ENCODE measurements at regions not wholly inside any gene's neighbourhood (a gene's known extent, or its start where the extent isn't known, plus 50 kb on each side); places are given as distances from the start of the nearest gene placed in this dataset.

DNA sequence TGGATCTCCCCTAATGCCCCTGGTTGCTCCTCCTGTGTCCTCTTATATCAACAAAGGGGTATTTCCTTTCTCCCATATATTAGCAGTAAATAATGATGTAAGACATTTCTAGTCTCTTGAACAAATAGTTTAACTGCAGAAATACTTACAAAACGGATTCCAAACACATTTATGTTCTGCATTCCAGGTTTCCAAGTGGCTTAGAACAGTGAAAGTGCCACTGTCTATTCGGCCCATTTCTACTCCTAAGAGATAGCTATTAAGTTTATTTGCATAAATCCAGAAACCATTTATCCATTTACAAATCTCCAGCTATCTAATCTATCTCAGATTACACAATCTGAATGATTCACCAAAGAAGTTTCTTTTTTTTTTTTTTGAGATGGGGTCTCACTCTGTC lies 55.8 kb upstream of the FRMD4B start:
- DNase-seq (ENCODE audit: low read depth in 2 of 2) = no peak

DNA sequence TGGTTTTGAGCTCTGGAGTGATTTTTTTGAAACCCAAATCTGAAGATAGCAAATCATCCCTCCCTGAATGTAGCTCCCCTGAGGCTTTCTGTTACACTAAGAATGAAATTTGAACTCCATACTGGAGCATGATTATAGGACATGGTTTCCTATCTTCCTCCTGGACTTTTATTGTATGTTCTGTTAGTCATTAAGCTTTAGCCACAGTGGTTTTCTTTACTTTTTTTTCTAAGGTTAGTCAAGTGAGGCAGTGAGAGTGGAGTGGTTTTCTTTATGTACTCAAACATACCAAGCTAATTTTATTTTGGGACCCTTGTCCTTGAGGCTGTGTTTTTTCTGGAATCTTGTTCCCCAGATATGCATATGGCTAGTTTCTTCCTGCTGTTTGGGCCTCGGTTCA lies 55.2 kb upstream of the FRMD4B start:
- DNase-seq (ENCODE audit: low read depth in 2 of 2) = no peak

DNA sequence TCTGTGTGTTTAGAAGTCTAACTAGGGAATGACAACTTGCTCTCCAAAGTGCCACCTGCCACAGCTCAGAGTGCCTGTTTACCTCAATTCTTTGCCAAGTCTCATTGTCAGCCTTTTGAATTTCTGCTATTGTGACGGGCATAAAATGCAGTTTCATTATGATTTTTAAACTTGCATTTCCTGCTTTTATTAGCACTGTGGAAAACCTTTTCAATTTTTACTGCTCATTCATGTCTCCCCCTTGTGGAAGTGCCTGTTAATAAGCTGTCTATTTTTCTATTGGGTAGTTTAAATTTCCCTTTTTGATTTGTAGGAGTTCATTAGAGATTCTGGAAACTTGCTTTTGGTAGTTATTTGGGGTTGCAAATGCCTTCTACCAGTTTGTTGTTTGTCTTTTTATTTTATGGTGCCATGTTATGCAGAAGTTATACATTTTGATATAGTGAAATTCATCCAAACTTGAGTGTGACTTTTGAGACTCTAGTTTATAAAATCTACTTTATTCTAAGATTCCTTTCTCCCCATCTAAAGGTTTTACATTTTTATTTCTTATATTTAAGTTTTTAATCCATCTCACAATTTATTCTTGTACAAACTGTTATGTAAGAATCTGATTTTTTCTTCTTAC lies 53.9 kb upstream of the FRMD4B start:
- no peak for DNase-seq (ENCODE audit: low read depth in 2 of 2)

DNA sequence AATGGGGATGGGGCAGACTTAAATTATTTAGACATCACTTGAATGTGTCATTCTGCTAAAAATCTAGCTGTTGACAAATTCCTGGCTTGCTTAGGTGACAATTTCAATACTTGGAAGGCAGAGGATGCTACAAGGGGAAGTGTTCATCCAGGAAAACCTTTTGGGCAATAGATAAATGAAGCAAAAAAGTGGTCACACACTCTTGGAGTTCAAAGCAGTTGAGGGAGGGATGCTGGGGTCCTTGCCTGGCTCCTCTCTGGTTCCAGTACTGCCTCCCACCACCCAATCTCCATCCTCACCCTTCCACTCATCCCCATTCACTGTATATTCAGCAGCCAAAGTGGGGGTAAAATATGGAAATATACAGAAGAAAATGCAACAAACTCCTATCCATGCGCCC lies 52.6 kb upstream of the FRMD4B start:
- DNase-seq (ENCODE audit: low read depth in 2 of 2) = no peak

DNA sequence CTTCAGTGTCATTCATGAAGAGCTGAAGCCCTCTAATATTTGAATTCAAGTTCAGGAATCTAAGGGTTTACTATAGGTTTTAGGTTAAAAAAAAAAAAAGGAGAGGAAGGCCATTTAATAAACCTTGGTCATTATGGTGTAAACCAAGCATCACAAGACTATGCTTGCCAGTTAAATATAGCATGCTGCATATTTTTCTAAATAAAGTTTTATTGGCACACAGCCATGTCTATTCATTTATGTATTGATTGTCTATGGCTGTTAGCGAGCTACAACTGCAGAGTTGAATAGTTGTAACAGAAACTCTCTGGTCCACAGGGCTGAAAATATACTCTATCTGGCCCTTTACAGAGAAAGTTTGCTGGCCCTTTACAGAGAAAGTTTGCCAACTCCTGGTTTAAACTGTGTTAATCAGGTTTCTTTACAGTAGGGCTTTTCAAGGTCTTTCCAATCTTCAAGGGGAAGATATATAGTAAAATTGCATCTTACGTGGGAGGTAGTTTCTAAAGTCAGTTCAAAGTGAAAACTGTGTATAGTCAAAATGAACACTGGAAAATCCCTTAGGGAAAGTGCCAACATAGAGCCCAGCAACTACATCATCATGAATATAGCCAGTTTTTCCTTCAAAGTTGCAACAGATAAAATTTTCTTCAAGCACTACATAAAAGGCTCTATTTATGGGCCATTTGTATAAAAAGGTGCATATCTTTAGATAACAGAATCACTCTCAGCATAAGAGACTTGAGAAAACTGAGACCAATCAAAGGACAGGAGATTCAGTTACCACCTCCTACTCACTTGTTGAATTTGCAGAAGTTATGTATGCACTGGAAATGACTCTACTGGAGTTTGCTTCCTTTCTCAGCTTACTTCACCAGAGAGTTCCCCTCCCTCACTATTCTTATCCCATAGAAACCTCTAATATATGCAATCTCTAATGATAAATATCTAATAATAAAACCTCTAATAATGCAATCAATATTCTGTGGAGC lies 49.7 kb upstream of the FRMD4B start:
- DNase-seq (ENCODE audit: low read depth in 2 of 2) = no peak
